ENCODE measurements at regions not wholly inside any gene's neighbourhood (a gene's known extent, or its start where the extent isn't known, plus 50 kb on each side); places are given as distances from the start of the nearest gene placed in this dataset.

DNA sequence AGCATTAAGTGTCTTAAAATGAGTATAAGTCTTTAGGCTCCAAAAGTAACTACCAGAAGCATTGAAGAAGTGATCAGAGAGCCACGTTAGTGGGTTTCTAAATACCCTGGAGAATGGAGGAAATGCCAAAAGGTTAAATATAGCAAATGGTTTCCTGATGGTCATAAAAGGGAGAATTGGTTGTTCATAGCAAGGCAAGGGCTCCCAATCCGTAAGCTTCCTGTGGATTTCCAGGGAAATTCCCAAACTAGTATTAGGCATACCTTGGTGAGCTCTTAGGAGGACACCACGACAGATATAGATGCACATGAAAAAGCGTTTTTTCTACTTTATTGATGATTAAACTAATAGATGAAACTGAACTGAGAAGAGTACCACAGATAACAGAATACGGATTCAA lies 410.9 kb downstream of the FOXO1 start:
- TF ChIP-seq, protein P1, sequence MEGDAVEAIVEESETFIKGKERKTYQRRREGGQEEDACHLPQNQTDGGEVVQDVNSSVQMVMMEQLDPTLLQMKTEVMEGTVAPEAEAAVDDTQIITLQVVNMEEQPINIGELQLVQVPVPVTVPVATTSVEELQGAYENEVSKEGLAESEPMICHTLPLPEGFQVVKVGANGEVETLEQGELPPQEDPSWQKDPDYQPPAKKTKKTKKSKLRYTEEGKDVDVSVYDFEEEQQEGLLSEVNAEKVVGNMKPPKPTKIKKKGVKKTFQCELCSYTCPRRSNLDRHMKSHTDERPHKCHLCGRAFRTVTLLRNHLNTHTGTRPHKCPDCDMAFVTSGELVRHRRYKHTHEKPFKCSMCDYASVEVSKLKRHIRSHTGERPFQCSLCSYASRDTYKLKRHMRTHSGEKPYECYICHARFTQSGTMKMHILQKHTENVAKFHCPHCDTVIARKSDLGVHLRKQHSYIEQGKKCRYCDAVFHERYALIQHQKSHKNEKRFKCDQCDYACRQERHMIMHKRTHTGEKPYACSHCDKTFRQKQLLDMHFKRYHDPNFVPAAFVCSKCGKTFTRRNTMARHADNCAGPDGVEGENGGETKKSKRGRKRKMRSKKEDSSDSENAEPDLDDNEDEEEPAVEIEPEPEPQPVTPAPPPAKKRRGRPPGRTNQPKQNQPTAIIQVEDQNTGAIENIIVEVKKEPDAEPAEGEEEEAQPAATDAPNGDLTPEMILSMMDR (IDR thresholded peaks at IDR 0.05; ENCODE audit: low read depth, low read length, poor library complexity, severe bottlenecking): no peak
- TF ChIP-seq EZH2phosphoT487 (IDR thresholded peaks at IDR 0.05; ENCODE audit: borderline replicate concordance, low read length): no peak
